Ishikawa (cell line): ENCODE measurements at regions not wholly inside any gene's neighbourhood (a gene's known extent, or its start where the extent isn't known, plus 50 kb on each side); places are given as distances from the start of the nearest gene placed in this dataset.

Experiments
- FOXM1 ChIP-seq: IDR thresholded peaks from 2 replicates; pipeline ENCODE4 v1.6.1; 2012; ENCODE audit warnings: low read depth, borderline replicate concordance
- TF ChIP-seq, protein P1 (sequence below): IDR thresholded peaks from 2 replicates; pipeline ENCODE4 v1.6.1; 2012
- TF ChIP-seq, protein P2 (sequence below): IDR thresholded peaks from 2 replicates; pipeline ENCODE4 v1.6.1; 2012; ENCODE audit warnings: low read depth, mild to moderate bottlenecking

DNA sequence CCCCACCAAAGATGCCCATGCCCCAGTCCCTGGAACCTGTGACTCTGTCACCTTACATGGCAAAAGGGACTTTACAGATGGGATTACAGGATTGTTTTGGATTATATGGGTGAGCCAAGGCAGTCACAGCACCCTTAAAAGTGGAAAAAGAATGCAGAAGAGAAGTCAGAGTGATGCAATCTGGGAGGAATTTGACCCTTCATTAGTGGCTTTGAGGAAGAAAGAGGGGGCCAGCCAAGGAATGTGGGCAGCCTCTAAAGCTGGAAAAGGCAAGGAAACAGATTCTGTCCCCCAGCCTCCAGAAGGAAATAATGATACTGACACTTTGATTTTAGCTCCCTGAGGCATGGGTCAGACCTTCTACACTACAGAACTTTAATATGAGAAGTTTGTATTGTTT, 257.3 kb upstream of the ISX start:
- TF ChIP-seq, protein P1, sequence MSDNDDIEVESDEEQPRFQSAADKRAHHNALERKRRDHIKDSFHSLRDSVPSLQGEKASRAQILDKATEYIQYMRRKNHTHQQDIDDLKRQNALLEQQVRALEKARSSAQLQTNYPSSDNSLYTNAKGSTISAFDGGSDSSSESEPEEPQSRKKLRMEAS = no peak
- no peak for TF ChIP-seq FOXM1
- TF ChIP-seq, protein P2, sequence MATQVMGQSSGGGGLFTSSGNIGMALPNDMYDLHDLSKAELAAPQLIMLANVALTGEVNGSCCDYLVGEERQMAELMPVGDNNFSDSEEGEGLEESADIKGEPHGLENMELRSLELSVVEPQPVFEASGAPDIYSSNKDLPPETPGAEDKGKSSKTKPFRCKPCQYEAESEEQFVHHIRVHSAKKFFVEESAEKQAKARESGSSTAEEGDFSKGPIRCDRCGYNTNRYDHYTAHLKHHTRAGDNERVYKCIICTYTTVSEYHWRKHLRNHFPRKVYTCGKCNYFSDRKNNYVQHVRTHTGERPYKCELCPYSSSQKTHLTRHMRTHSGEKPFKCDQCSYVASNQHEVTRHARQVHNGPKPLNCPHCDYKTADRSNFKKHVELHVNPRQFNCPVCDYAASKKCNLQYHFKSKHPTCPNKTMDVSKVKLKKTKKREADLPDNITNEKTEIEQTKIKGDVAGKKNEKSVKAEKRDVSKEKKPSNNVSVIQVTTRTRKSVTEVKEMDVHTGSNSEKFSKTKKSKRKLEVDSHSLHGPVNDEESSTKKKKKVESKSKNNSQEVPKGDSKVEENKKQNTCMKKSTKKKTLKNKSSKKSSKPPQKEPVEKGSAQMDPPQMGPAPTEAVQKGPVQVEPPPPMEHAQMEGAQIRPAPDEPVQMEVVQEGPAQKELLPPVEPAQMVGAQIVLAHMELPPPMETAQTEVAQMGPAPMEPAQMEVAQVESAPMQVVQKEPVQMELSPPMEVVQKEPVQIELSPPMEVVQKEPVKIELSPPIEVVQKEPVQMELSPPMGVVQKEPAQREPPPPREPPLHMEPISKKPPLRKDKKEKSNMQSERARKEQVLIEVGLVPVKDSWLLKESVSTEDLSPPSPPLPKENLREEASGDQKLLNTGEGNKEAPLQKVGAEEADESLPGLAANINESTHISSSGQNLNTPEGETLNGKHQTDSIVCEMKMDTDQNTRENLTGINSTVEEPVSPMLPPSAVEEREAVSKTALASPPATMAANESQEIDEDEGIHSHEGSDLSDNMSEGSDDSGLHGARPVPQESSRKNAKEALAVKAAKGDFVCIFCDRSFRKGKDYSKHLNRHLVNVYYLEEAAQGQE = no peak
